GM12892 (cell line): ENCODE measurements at regions not wholly inside any gene's neighbourhood (a gene's known extent, or its start where the extent isn't known, plus 50 kb on each side); places are given as distances from the start of the nearest gene placed in this dataset.

ENCODE experiments used
- POLR2A ChIP-seq: IDR thresholded peaks from 2 replicates; pipeline ENCODE4 v1.6.1; 2011; ENCODE audit warnings: low read depth, low read length, control low read depth
- POLR2AphosphoS5 ChIP-seq: IDR thresholded peaks from 2 replicates; pipeline ENCODE4 v1.6.1; 2011; ENCODE audit warnings: low read depth, low read length, control low read depth
- TAF1 ChIP-seq: IDR thresholded peaks from 2 replicates; pipeline ENCODE4 v1.6.1; 2011; ENCODE audit warnings: low read depth, mild to moderate bottlenecking, control low read depth, low read length, borderline replicate concordance

DNA sequence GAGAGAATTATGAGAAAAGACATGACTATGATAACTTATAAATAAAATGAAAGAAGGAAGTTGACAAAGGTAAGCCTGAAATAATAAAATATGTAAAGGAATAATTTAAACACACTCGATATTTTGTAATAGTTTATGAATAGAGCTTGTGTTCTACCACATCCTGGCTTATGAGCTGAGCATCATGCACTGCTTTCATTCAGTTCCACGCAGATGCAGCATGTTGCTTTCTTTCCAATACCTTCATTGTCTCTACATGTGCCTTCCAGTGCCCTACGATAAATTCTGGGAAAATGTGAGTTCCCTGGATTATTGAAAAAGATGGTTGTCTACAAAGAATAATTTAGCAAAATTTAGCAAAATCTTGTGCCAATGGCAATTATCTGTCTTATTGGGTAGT, 398.9 kb upstream of the SEMA3C start:
- no peak for TF ChIP-seq TAF1
- TF ChIP-seq POLR2A = no peak
- no peak for TF ChIP-seq POLR2AphosphoS5
